ENCODE measurements at regions not wholly inside any gene's neighbourhood (a gene's known extent, or its start where the extent isn't known, plus 50 kb on each side); places are given as distances from the start of the nearest gene placed in this dataset.

DNA sequence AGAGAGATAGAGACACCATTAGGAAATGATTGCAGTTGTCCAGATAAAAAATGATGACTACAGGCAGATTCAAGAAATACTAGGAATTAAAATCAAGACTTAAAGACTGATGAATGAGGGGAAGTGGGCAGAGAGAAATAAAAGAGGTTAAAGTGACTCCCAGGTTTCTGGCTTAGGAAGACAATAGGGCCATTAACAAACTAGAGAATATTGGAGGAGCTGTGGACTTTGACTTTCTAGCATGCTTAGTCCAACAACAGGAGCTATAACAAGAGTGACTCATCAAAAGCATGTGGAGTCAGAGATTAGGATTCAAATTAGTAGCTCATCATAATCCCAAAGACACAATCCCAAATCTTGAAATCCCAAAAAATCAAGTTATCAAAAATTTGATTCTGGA, 101.5 kb downstream of the BMP4 start:
- ChIA-PET POLR2A (ENCODE audit: low non-redundant PET) (no interaction called here), CTCF (no interaction called here)
- no peak overlapping the region for H3K27ac ChIP-seq
- DNase-seq (ENCODE audit: low spot score), result no peak
- no peak for TF ChIP-seq CTCF (conservative IDR thresholded peaks at IDR 0.05; ENCODE audit: low read depth)

- no peak overlapping the region for H3K27ac ChIP-seq
- no peak for TF ChIP-seq CTCF (conservative IDR thresholded peaks at IDR 0.05; ENCODE audit: low read depth)
- POLR2A ChIA-PET (ENCODE audit: low non-redundant PET), result no interaction called here
- no peak for DNase-seq (ENCODE audit: low spot score)
- CTCF ChIA-PET, result no interaction called here
These were observed 105.1 kb downstream of the BMP4 start for GRCh38 chr14:53851394-53852090.

GRCh38 chr14:53850714-53851296, 105.8 kb downstream of the BMP4 start:
- ChIA-PET POLR2A (ENCODE audit: low non-redundant PET) (no interaction called here), CTCF (no interaction called here)
- H3K27ac ChIP-seq, result no peak overlapping the region
- TF ChIP-seq CTCF (conservative IDR thresholded peaks at IDR 0.05; ENCODE audit: low read depth), result no peak
- peak; percentile 8 for DNase-seq (ENCODE audit: low spot score)

- ChIA-PET CTCF (no interaction called here), POLR2A (ENCODE audit: low non-redundant PET) (no interaction called here)
- no peak for TF ChIP-seq CTCF (conservative IDR thresholded peaks at IDR 0.05; ENCODE audit: low read depth)
- no peak overlapping the region for H3K27ac ChIP-seq
- no peak for DNase-seq (ENCODE audit: low spot score)
These were observed 107.1 kb downstream of the BMP4 start for GRCh38 chr14:53849549-53849948.

- no peak overlapping the region for H3K27ac ChIP-seq
- no peak for TF ChIP-seq CTCF (conservative IDR thresholded peaks at IDR 0.05; ENCODE audit: low read depth)
- ChIA-PET CTCF (no interaction called here), POLR2A (ENCODE audit: low non-redundant PET) (no interaction called here)
- DNase-seq (ENCODE audit: low spot score), result no peak
These were observed 107.8 kb downstream of the BMP4 start for GRCh38 chr14:53848854-53849253.

- POLR2A ChIA-PET (ENCODE audit: low non-redundant PET), result no interaction called here
- no peak overlapping the region for H3K27ac ChIP-seq
- no peak for DNase-seq (ENCODE audit: low spot score)
- no peak for TF ChIP-seq CTCF (conservative IDR thresholded peaks at IDR 0.05; ENCODE audit: low read depth)
- CTCF ChIA-PET, result no interaction called here
These were observed 108.7 kb downstream of the BMP4 start for GRCh38 chr14:53847881-53848280.
